K562 (cell line): ENCODE measurements at regions not wholly inside any gene's neighbourhood (a gene's known extent, or its start where the extent isn't known, plus 50 kb on each side); places are given as distances from the start of the nearest gene placed in this dataset.

Source experiments
- ATAC-seq: fragments of 200-7000 bp; cut with Tn5 transposase; 3 replicates; pipeline ENCODE4 v1.9.1; 2020; ENCODE audit warnings: moderate library complexity
- BruUV-seq: library from RNA; stranded (reverse); fragments of 400-500 nt; replicated peaks from 2 replicates; lab custom pipeline; 2021; lab: Mats Ljungman, UMichigan
- CTCF ChIA-PET: fragments of 300-600 bp; formaldehyde crosslinking; extraction: SDS; loops from one replicate; lab custom pipeline; 2021; ENCODE audit warnings: low intra/inter-chr PET ratio; lab: Yijun Ruan, JAX
- POLR2A ChIA-PET: fragments of 300-600, 350-650 bp; sonication (Branson Sonifier 250); formaldehyde crosslinking; extraction: SDS; loops from one replicate; lab custom pipeline; 2021; ENCODE audit warnings: antibody characterized with exemption, inconsistent platforms; lab: Yijun Ruan, JAX
- DNase-seq, 4 experiments: peaks; one replicate each; pipeline versions ENCODE4 v3.0.0 to v3.0.0-alpha.2; 2011 to 2018; ENCODE audit warnings: low spot score in 3 of 4, mixed read lengths in 3 of 4; ENCODE audit errors: extremely low read depth in 1 of 4
- FAIRE-seq: peaks from 2 replicates; lab custom pipeline; 2011; peaks lifted over from hg19 to GRCh38; lab: Jason Lieb, UNC
- H2AFZ ChIP-seq: 2 replicates; pipeline ENCODE4 v1.6.0; 2011; ENCODE audit warnings: low read depth, low read length, control low read depth, inconsistent platforms
- H3K27ac ChIP-seq: fragments of 200-600 bp; 3 replicates; pipeline ENCODE4 v1.8.0; 2011; ENCODE audit warnings: low read depth, mild to moderate bottlenecking, control low read depth, inconsistent platforms, low read length, moderate library complexity, mixed read lengths; ENCODE audit errors: extremely low read depth
- H3K27me3 ChIP-seq, 2 experiments: fragments of 300-600 bp in 1 of 2; 2 replicates in 1 of 2; 3 replicates in 1 of 2; pipeline versions ENCODE4 v1.6.0 to v1.8.0; 2011; ENCODE audit warnings: inconsistent platforms in 2 of 2, low read length in 2 of 2, mild to moderate bottlenecking in 1 of 2, mixed read lengths in 1 of 2, moderate library complexity in 1 of 2; ENCODE audit not compliant: control insufficient read depth in 2 of 2, insufficient read depth in 2 of 2
- H3K36me3 ChIP-seq: fragments of 300-600 bp; 3 replicates; pipeline ENCODE4 v1.8.0; 2011; ENCODE audit warnings: mild to moderate bottlenecking, low read length, inconsistent platforms; ENCODE audit not compliant: control insufficient read depth, insufficient read depth
- H3K4me1 ChIP-seq, 2 experiments: fragments of 200-600 bp in 1 of 2; replicated peaks in 1 of 2; 2 replicates in 1 of 2; 3 replicates in 1 of 2; pipeline versions ENCODE4 v1.5.1 to v1.8.0; 2011; ENCODE audit warnings: inconsistent platforms in 2 of 2, low read length in 2 of 2, mild to moderate bottlenecking in 1 of 2, mixed read lengths in 1 of 2, moderate library complexity in 1 of 2; ENCODE audit not compliant: control insufficient read depth in 2 of 2, insufficient read depth in 2 of 2
- H3K4me2 ChIP-seq: 2 replicates; pipeline ENCODE4 v1.6.1; 2011; ENCODE audit warnings: low read length, control low read depth, inconsistent platforms, mixed read lengths; ENCODE audit not compliant: insufficient read depth
- H3K4me3 ChIP-seq: fragments of 200-600 bp; sonication (generic), shearing (Covaris generic); 2 replicates; pipeline ENCODE4 v1.5.1; 2016; ENCODE audit warnings: control low read depth, inconsistent platforms
- H3K79me2 ChIP-seq: fragments of 200-600 bp; 3 replicates; pipeline ENCODE4 v1.8.0; 2011; ENCODE audit warnings: low read length, inconsistent platforms; ENCODE audit not compliant: control insufficient read depth, insufficient read depth
- H3K9ac ChIP-seq, 2 experiments: 2 replicates each; pipeline versions ENCODE4 v1.6.0 to v1.6.1; 2011; ENCODE audit warnings: low read depth in 2 of 2, low read length in 2 of 2, control low read depth in 1 of 2, inconsistent platforms in 1 of 2, mild to moderate bottlenecking in 1 of 2, mixed read lengths in 1 of 2; ENCODE audit not compliant: insufficient read depth in 1 of 2
- H3K9me1 ChIP-seq: one replicate; pipeline ENCODE4 v1.6.0; 2011; ENCODE audit warnings: inconsistent platforms, mild to moderate bottlenecking, low read length, moderate library complexity; ENCODE audit not compliant: control insufficient read depth, insufficient read depth
- H3K9me3 ChIP-seq: replicated peaks from 2 replicates; pipeline ENCODE4 v1.5.1; 2011; ENCODE audit warnings: low read depth, low read length, inconsistent platforms; ENCODE audit not compliant: control insufficient read depth, insufficient read depth
- H4K20me1 ChIP-seq: replicated peaks from 2 replicates; pipeline ENCODE4 v1.6.1; 2011; ENCODE audit warnings: low read length, inconsistent platforms, mixed read lengths; ENCODE audit not compliant: control insufficient read depth, insufficient read depth
- CBX3 ChIP-seq, 2 experiments: IDR thresholded peaks; 1 replicate in 1 of 2; 2 replicates in 1 of 2; pipeline ENCODE4 v1.6.1; 2012; ENCODE audit warnings: inconsistent platforms in 2 of 2, low read length in 2 of 2, borderline replicate concordance in 1 of 2, control low read depth in 1 of 2
- CHD2 ChIP-seq: IDR thresholded peaks from 2 replicates; pipeline ENCODE4 v1.6.1; 2011; ENCODE audit warnings: low read depth, low read length
- JUN ChIP-seq, 2 experiments: sonication (generic) in 1 of 2; formaldehyde crosslinking in 1 of 2; IDR thresholded peaks; 2 replicates each; pipeline versions ENCODE4 v1.6.1 to v1.8.0; 2012 to 2022; ENCODE audit warnings: borderline replicate concordance in 2 of 2, mild to moderate bottlenecking in 2 of 2, improper control_type of control experiment in 1 of 2, low read depth in 1 of 2, low read length in 1 of 2, missing genetic modification reagents in 1 of 2
- PRMT5 ChIP-seq: sonication (generic); formaldehyde crosslinking; IDR thresholded peaks from 2 replicates; pipeline ENCODE4 v1.5.0; 2020; ENCODE audit warnings: missing genetic modification reagents
- RBFOX2 ChIP-seq: fragments of 200-400 bp; formaldehyde crosslinking; IDR thresholded peaks from 2 replicates; pipeline ENCODE4 v1.6.1; 2017; ENCODE audit warnings: low read depth, mild to moderate bottlenecking, low read length, moderate library complexity
- ZNF174 ChIP-seq: fragments of 250-450 bp; sonication (Bioruptor Pico); IDR thresholded peaks from 2 replicates; pipeline ENCODE4 v1.4.0; 2020; ENCODE audit warnings: mild to moderate bottlenecking
- ZNF24 ChIP-seq: fragments of 450-650 bp; IDR thresholded peaks from 2 replicates; pipeline ENCODE4 v1.6.1; 2016
- ZNF57 ChIP-seq: fragments of 450-650 bp; formaldehyde crosslinking; IDR thresholded peaks from 2 replicates; pipeline ENCODE4 v1.4.0; 2020; ENCODE audit warnings: mild to moderate bottlenecking, moderate library complexity
- ZNF609 ChIP-seq: sonication (generic); formaldehyde crosslinking; IDR thresholded peaks from 2 replicates; pipeline ENCODE4 v1.8.1; 2023; ENCODE audit warnings: missing genetic modification reagents, mild to moderate bottlenecking, borderline replicate concordance
- WGBS: fragments of 100-300 bp; shearing (Covaris generic); methylation state at CpG from one replicate; pipeline ENCODE4 v1.1.6; 2016; ENCODE audit warnings: low coverage, mixed read lengths; ENCODE audit not compliant: insufficient coverage; ENCODE audit errors: missing lambda C conversion rate; 5-methylcytosine and 5-hydroxymethylcytosine counted together
- in situ Hi-C: fragments of 300-500 bp; cut with MboI; formaldehyde crosslinking; loops from 4 replicates; pipeline ENCODE4 v1.15.0; 2018; ENCODE audit warnings: inconsistent platforms, mixed read lengths
- intact Hi-C: fragments of 100-400 bp; cut with micrococcal nuclease; formaldehyde crosslinking; loops from 2 replicates; pipeline ENCODE4 v1.14.2; 2022

- no peaks in the 10 kb centered on the region for H3K9me1 ChIP-seq
- H3K27me3 ChIP-seq: peaks cover 12 to 28% of the 10 kb centered on the region in 2 experiments
- FAIRE-seq (no peak), DNase-seq (no peak), ATAC-seq (no peak)
- H3K36me3 ChIP-seq: no peaks in the 10 kb centered on the region
- H3K4me2 ChIP-seq: no peak overlapping the region
- ChIA-PET POLR2A (no interaction called here), CTCF (no interaction called here)
- H3K9me3 ChIP-seq: no peaks in the 10 kb centered on the region
- H2AFZ ChIP-seq: no peak overlapping the region
- TF ChIP-seq JUN (IDR thresholded peaks at IDR 0.05; ENCODE audit: borderline replicate concordance, low read depth, low read length) (no peak), JUN (CRISPR knock-in tag; IDR thresholded peaks at IDR 0.05; ENCODE audit: borderline replicate concordance) (no peak), ZNF57 (CRISPR knock-in tag) (no peak), CHD2 (no peak)
- in situ Hi-C loops (loop anchor here (10.0 kb wide), 1 partner anchor 381 kb away; no protein-coding TSS in a partner anchor), intact Hi-C loops (no loop called here)
- H3K4me1 ChIP-seq: no peaks in the 10 kb centered on the region
- BruUV-seq: no TSS peak
- no peak overlapping the region for H3K9ac ChIP-seq
- no peak overlapping the region for H3K4me3 ChIP-seq
- no peaks in the 10 kb centered on the region for H3K79me2 ChIP-seq
- 0 out of 2 replicates have a peak, but pooled peaks cover 4% of the 10 kb centered on the region for H4K20me1 ChIP-seq
- no peak overlapping the region for H3K27ac ChIP-seq
- 5% methylated on average over 6 of the region's 6 CpGs for WGBS
Observed at GRCh38 chr19:29265436-29265835, 52.5 kb upstream of the UQCRFS1 start.

- H3K4me3 ChIP-seq: no peak overlapping the region
- intact Hi-C loops (no loop called here), in situ Hi-C loops (loop anchor here (10.0 kb wide), 1 partner anchor 381 kb away; no protein-coding TSS in a partner anchor)
- no peak overlapping the region for H3K4me2 ChIP-seq
- POLR2A ChIA-PET: no interaction called here
- no peak for FAIRE-seq
- DNase-seq: no peak
- no peak for ATAC-seq
- H3K36me3 ChIP-seq: no peaks in the 10 kb centered on the region
- H3K27ac ChIP-seq: no peak overlapping the region
- 2% methylated on average over 4 of the region's 4 CpGs for WGBS
- no peaks in the 10 kb centered on the region for H3K79me2 ChIP-seq
- no peaks in the 10 kb centered on the region for H3K9me3 ChIP-seq
- H2AFZ ChIP-seq: no peak overlapping the region
- H3K4me1 ChIP-seq: no peaks in the 10 kb centered on the region
- BruUV-seq: no TSS peak
- peaks cover 12 to 28% of the 10 kb centered on the region in 2 experiments for H3K27me3 ChIP-seq
- CTCF ChIA-PET: no interaction called here
- H3K9me1 ChIP-seq: no peaks in the 10 kb centered on the region
- 0 out of 2 replicates have a peak, but pooled peaks cover 4% of the 10 kb centered on the region for H4K20me1 ChIP-seq
- no peak overlapping the region for H3K9ac ChIP-seq
- TF ChIP-seq ZNF174 (CRISPR knock-in tag) (no peak), RBFOX2 (no peak), ZNF609 (CRISPR knock-in tag) (no peak), PRMT5 (CRISPR knock-in tag) (no peak), ZNF24 (no peak), CBX3 (IDR thresholded peaks at IDR 0.05; ENCODE audit: borderline replicate concordance in 1 of 2, low read length in 2 of 2) (no peak)
Observed at GRCh38 chr19:29266001-29266400, 53.0 kb upstream of the UQCRFS1 start.
